Lower leg skin (tissue), 4 donors: ENCODE measurements at regions not wholly inside any gene's neighbourhood (a gene's known extent, or its start where the extent isn't known, plus 50 kb on each side); places are given as distances from the start of the nearest gene placed in this dataset.

ENCODE experiments used
- DNase-seq, 2 donors: peaks; one replicate each; pipeline ENCODE4 v3.0.0-alpha.2; 2019; ENCODE audit warnings: low spot score in 2 of 2
- H3K4me3 ChIP-seq: fragments of 200-600 bp; sonication (generic); 2 replicates; pipeline ENCODE4 v1.5.1; 2017; ENCODE audit warnings: mild to moderate bottlenecking, low read depth; ENCODE audit not compliant: poor library complexity, severe bottlenecking
- CTCF ChIP-seq, 3 donors: fragments of 450-650 bp; IDR thresholded peaks; one replicate each; pipeline ENCODE4 v1.5.1; 2016; ENCODE audit warnings: antibody characterized with exemption in 3 of 3, mild to moderate bottlenecking in 3 of 3, moderate library complexity in 2 of 3
- POLR2A ChIP-seq, 2 donors: fragments of 450-650 bp; IDR thresholded peaks; one replicate each; pipeline ENCODE4 v1.6.1; 2016 to 2017; ENCODE audit warnings: antibody characterized with exemption in 2 of 2, mild to moderate bottlenecking in 1 of 2, moderate library complexity in 1 of 2
- WGBS, 2 donors: methylation state at CpG; one replicate each; pipeline ENCODE4 v1.1.5; 2018; 5-methylcytosine and 5-hydroxymethylcytosine counted together
- intact Hi-C: fragments of 100-400 bp; cut with DNase I; formaldehyde crosslinking; loops from one replicate; pipeline ENCODE4 v1.15.0; 2023; ENCODE audit warnings: low total_unique reads

GRCh38 chr11:116187026-116187425 is 585.8 kb downstream of the BUD13 start:
- H3K4me3 ChIP-seq = no peak overlapping the region
- DNase-seq = no peak
- intact Hi-C loops = no loop called here
- TF ChIP-seq POLR2A (IDR thresholded peaks at IDR 0.05) (no peak), CTCF (IDR thresholded peaks at IDR 0.05) (no peak)
- 68 to 74% methylated on average over 2 of the region's 2 CpGs for WGBS, 2 donors

- no peak for TF ChIP-seq CTCF (IDR thresholded peaks at IDR 0.05)
- TF ChIP-seq POLR2A (IDR thresholded peaks at IDR 0.05) = no peak
- DNase-seq = no peak
- no peak overlapping the region for H3K4me3 ChIP-seq
- intact Hi-C loops = no loop called here
- WGBS, 2 donors = 77 to 83% methylated on average over 4 of the region's 4 CpGs
These were observed 587.2 kb downstream of the BUD13 start for GRCh38 chr11:116185551-116185950.

GRCh38 chr11:116184763-116185162 is 588.0 kb downstream of the BUD13 start:
- no peak overlapping the region for H3K4me3 ChIP-seq
- intact Hi-C loops = no loop called here
- TF ChIP-seq POLR2A (IDR thresholded peaks at IDR 0.05) = no peak
- TF ChIP-seq CTCF (IDR thresholded peaks at IDR 0.05) = no peak
- no peak for DNase-seq
- 88 to 96% methylated on average over 8 of the region's 8 CpGs for WGBS, 2 donors

GRCh38 chr11:116182356-116182966 is 590.3 kb downstream of the BUD13 start:
- intact Hi-C loops = no loop called here

GRCh38 chr11:116180806-116181600 is 591.8 kb downstream of the BUD13 start:
- TF ChIP-seq POLR2A (IDR thresholded peaks at IDR 0.05) = no peak
- TF ChIP-seq CTCF (IDR thresholded peaks at IDR 0.05) = no peak
- intact Hi-C loops = no loop called here
- WGBS, 2 donors = 65 to 66% methylated on average over 13 of the region's 13 CpGs
- peak in 1 of 2 donors; percentile 70 for DNase-seq
- no peak overlapping the region for H3K4me3 ChIP-seq

More at GRCh38 chr11:116182356-116182966, 590.3 kb downstream of the BUD13 start:
- DNase-seq = no peak
- 85% methylated on average over 7 of the region's 7 CpGs for WGBS, 2 donors
- TF ChIP-seq CTCF (IDR thresholded peaks at IDR 0.05) (no peak), POLR2A (IDR thresholded peaks at IDR 0.05) (no peak)
- H3K4me3 ChIP-seq = no peak overlapping the region
